ENCODE measurements at regions not wholly inside any gene's neighbourhood (a gene's known extent, or its start where the extent isn't known, plus 50 kb on each side); places are given as distances from the start of the nearest gene placed in this dataset.

GRCh38 chr14:106039400-106039799 is 513.0 kb downstream of the TMEM121 start:
- TF ChIP-seq CTCF (IDR thresholded peaks at IDR 0.05) (peak; percentile 38), BHLHE40 (IDR thresholded peaks at IDR 0.05; ENCODE audit: low read depth, low read length) (no peak), RAD21 (conservative IDR thresholded peaks at IDR 0.05 in 1 of 2, IDR thresholded peaks at IDR 0.05 in 1 of 2) (peak; percentile 21 to 52; a peak in 2 of 5 replicates)
- no peaks in the 10 kb centered on the region for H3K4me1 ChIP-seq
- 2% methylated on average over 4 of the region's 4 CpGs for WGBS (ENCODE audit: missing lambda C conversion rate)
- POLR2A ChIA-PET = no interaction called here
- H3K27ac ChIP-seq = no peak overlapping the region
- H3K4me3 ChIP-seq = no peak overlapping the region
- DNase-seq (ENCODE audit: low read depth in 1 of 2, low spot score in 1 of 2) = peak in 1 of 2 experiments; percentile 43
- H3K4me2 ChIP-seq = no peak overlapping the region
- no peak for FAIRE-seq
- CTCF ChIA-PET = interaction anchor here (0.6 to 1.2 kb wide), 2 partner anchors 11 to 14 kb away, joined by 3 read pairs; no protein-coding TSS in a partner anchor
- H3K9me3 ChIP-seq = no peaks in the 10 kb centered on the region
- peak; percentile 77 to 85; a peak in 5 of 6 replicates for ATAC-seq

DNA sequence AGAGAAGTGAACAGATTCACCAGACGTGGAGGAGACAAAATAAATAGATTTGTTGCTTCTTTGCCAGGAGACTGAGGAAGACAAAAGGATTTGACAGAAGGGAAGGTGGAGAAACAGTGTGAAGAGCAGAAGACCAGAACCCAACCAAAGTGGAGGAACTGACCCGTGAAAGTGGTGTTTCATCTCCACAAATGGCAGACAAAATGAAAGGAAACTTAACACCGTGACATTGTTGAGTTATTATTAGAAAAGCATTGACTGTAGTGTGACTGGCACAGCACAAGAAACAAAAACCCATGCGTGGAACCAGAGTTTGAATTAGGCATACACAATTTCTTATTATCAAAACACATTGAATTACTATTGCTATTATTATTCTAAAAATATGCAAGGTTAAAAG is 518.1 kb downstream of the TMEM121 start:
- Histone ChIP-seq H3K4me2 (no peak overlapping the region), H3K9me3 (no peaks in the 10 kb centered on the region), H3K4me1 (no peaks in the 10 kb centered on the region), H3K4me3 (no peak overlapping the region), H3K27ac (no peak overlapping the region)
- no peak for TF ChIP-seq HOXB13 (CRISPR knock-in tag; IDR thresholded peaks at IDR 0.05; ENCODE audit: low read depth)
- TF ChIP-seq MYC (IDR thresholded peaks at IDR 0.05; ENCODE audit: borderline replicate concordance, low read length) = no peak
- TF ChIP-seq GATA3 (IDR thresholded peaks at IDR 0.05; ENCODE audit: borderline replicate concordance) = no peak
- TF ChIP-seq MAX (IDR thresholded peaks at IDR 0.05) = no peak
- TF ChIP-seq E2F6 (IDR thresholded peaks at IDR 0.05; ENCODE audit: borderline replicate concordance, low read depth) = no peak
- TF ChIP-seq HEYL (CRISPR knock-in tag; IDR thresholded peaks at IDR 0.05) = no peak
- TF ChIP-seq FOXS1 (CRISPR knock-in tag; IDR thresholded peaks at IDR 0.05) = no peak
- no peak for TF ChIP-seq CBX2 (IDR thresholded peaks at IDR 0.05; ENCODE audit: borderline replicate concordance, low read depth)
- no peak for TF ChIP-seq ZC3H11A (IDR thresholded peaks at IDR 0.05)
- ATAC-seq (no peak), FAIRE-seq (no peak), DNase-seq (ENCODE audit: low read depth in 1 of 2, low spot score in 1 of 2) (no peak)
- ChIA-PET POLR2A (no interaction called here), CTCF (no interaction called here)
- WGBS (ENCODE audit: missing lambda C conversion rate) = 24% methylated on average over 4 of the region's 4 CpGs

- peak; percentile 89 to 99 for ATAC-seq
- Histone ChIP-seq H3K4me1 (no peaks in the 10 kb centered on the region), H3K4me2 (no peak overlapping the region), H3K9me3 (no peaks in the 10 kb centered on the region), H3K4me3 (no peak overlapping the region), H3K27ac (no peak overlapping the region)
- no peak for FAIRE-seq
- 5% methylated on average over 9 of the region's 9 CpGs for WGBS (ENCODE audit: missing lambda C conversion rate)
- CTCF ChIA-PET = no interaction called here
- DNase-seq (ENCODE audit: low read depth in 1 of 2, low spot score in 1 of 2) = peak; percentile 19 to 83
- 0 out of 3 replicates have a peak, but pooled peaks have one; percentile 27 for TF ChIP-seq SMC3 (IDR thresholded peaks at IDR 0.05)
- peak; percentile 49 for TF ChIP-seq CTCF (IDR thresholded peaks at IDR 0.05)
- TF ChIP-seq RAD21 (conservative IDR thresholded peaks at IDR 0.05 in 1 of 2, IDR thresholded peaks at IDR 0.05 in 1 of 2) = peak; percentile 26 to 32; a peak in 2 of 5 replicates
- no peak for TF ChIP-seq HOXA7 (CRISPR knock-in tag; IDR thresholded peaks at IDR 0.05)
- TF ChIP-seq HEYL (CRISPR knock-in tag; IDR thresholded peaks at IDR 0.05) = no peak
- POLR2A ChIA-PET = no interaction called here
These were observed 518.7 kb downstream of the TMEM121 start for GRCh38 chr14:106044949-106045596.
